ENCODE measurements at regions not wholly inside any gene's neighbourhood (a gene's known extent, or its start where the extent isn't known, plus 50 kb on each side); places are given as distances from the start of the nearest gene placed in this dataset.

DNA sequence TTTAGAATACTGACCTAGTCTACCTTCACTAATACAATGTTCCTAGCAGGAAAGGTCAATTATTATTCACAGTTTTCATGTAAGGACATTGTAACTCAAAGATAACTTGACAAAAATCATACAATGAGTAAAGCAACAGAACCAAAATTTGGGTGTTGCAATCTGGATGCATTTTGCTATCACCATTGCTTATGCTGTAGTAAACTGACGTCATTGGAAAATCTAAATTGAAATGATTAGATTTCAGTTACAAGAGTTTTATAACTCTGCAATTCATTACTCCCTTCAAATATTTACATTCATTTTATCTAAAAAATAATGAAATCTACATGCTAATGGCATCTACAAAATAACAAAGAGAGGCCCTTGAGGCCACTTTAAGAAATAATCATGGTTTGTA, 147.0 kb downstream of the TENT5A start:
- TF ChIP-seq EZH2 (IDR thresholded peaks at IDR 0.05; ENCODE audit: borderline replicate concordance, insufficient read depth, low read length, poor library complexity, severe bottlenecking) (no peak), SMC3 (conservative IDR thresholded peaks at IDR 0.05; ENCODE audit: poor library complexity) (no peak), CTCF (IDR thresholded peaks at IDR 0.05; ENCODE audit: poor library complexity, severe bottlenecking) (no peak)
